Left colon (tissue), 2 donors: ENCODE measurements at regions not wholly inside any gene's neighbourhood (a gene's known extent, or its start where the extent isn't known, plus 50 kb on each side); places are given as distances from the start of the nearest gene placed in this dataset.
"Not testable (repeated sequence)": the region's sequence is repeated elsewhere in the genome, so short reads cannot be mapped to it uniquely, and the experiment has no call there.

Experiments
- ATAC-seq: fragments of 200-7000 bp; cut with Tn5 transposase; one replicate; pipeline ENCODE4 v1.9.1; 2020; ENCODE audit warnings: mild to moderate bottlenecking, moderate library complexity
- DNase-seq, 2 donors: peaks; one replicate each; pipeline ENCODE4 v3.0.0-alpha.2; 2020
- intact Hi-C, 2 donors: fragments of 100-400 bp; cut with DNase I in 1 of 2; cut with micrococcal nuclease in 1 of 2; formaldehyde crosslinking; loops; one replicate each; pipeline versions ENCODE4 v1.11.2 to v1.14.0; 2022; cut with DNase I, micrococcal nuclease
- donor health status: DM: no; HTN: no; CAD: no.
- donor health status: DM: yes; HTN: yes; CAD: no.

GRCh38 chr2:107697385-107697784, 129.3 kb upstream of the RGPD4 start:
- no peak for DNase-seq
- ATAC-seq = no peak
- intact Hi-C loops = no loop called here

- DNase-seq = no peak
- intact Hi-C loops = no loop called here
- ATAC-seq = no peak
These were observed 127.8 kb upstream of the RGPD4 start for GRCh38 chr2:107698861-107699260.

- DNase-seq (no peak), ATAC-seq (no peak)
- intact Hi-C loops = no loop called here
These were observed 126.6 kb upstream of the RGPD4 start for GRCh38 chr2:107700073-107700472.

- DNase-seq (no peak), ATAC-seq (no peak)
- intact Hi-C loops = no loop called here
These were observed 114.8 kb upstream of the RGPD4 start for GRCh38 chr2:107711941-107712340.

- ATAC-seq (no peak), DNase-seq (no peak)
- intact Hi-C loops = no loop called here
These were observed 113.8 kb upstream of the RGPD4 start for GRCh38 chr2:107712857-107713256.

- DNase-seq (no peak), ATAC-seq (no peak)
- intact Hi-C loops = no loop called here
These were observed 109.0 kb upstream of the RGPD4 start for GRCh38 chr2:107717661-107718060.

- no peak for ATAC-seq
- DNase-seq = no peak
- intact Hi-C loops = no loop called here
These were observed 107.6 kb upstream of the RGPD4 start for GRCh38 chr2:107719141-107719540.

- DNase-seq = no peak
- no peak for ATAC-seq
- intact Hi-C loops = no loop called here
These were observed 106.9 kb upstream of the RGPD4 start for GRCh38 chr2:107719836-107720235.

- ATAC-seq = no peak
- no peak for DNase-seq
- intact Hi-C loops = no loop called here
These were observed 105.5 kb upstream of the RGPD4 start for GRCh38 chr2:107721178-107721577.

GRCh38 chr2:107721586-107721985, 105.1 kb upstream of the RGPD4 start:
- intact Hi-C loops = no loop called here
- ATAC-seq = no peak
- DNase-seq = no peak

- DNase-seq, intact Hi-C loops, ATAC-seq: not testable (repeated sequence)
These were observed 100.9 kb upstream of the RGPD4 start for GRCh38 chr2:107725824-107726223.

GRCh38 chr2:107727318-107727717, 99.4 kb upstream of the RGPD4 start:
- ATAC-seq (no peak), DNase-seq (no peak)
- intact Hi-C loops = no loop called here

- DNase-seq (no peak), ATAC-seq (no peak)
- intact Hi-C loops = no loop called here
These were observed 98.1 kb upstream of the RGPD4 start for GRCh38 chr2:107728586-107728985.

- DNase-seq = no peak
- intact Hi-C loops = no loop called here
- no peak for ATAC-seq
These were observed 97.3 kb upstream of the RGPD4 start for GRCh38 chr2:107729440-107729839.

GRCh38 chr2:107730898-107731297, 95.8 kb upstream of the RGPD4 start:
- intact Hi-C loops = no loop called here
- ATAC-seq (no peak), DNase-seq (no peak)

GRCh38 chr2:107731435-107731834, 95.3 kb upstream of the RGPD4 start:
- intact Hi-C loops = no loop called here
- ATAC-seq (no peak), DNase-seq (no peak)

GRCh38 chr2:107735201-107735600, 91.5 kb upstream of the RGPD4 start:
- intact Hi-C loops = no loop called here
- ATAC-seq = no peak
- no peak for DNase-seq

GRCh38 chr2:107737756-107738155, 88.9 kb upstream of the RGPD4 start:
- ATAC-seq (no peak), DNase-seq (no peak)
- intact Hi-C loops = no loop called here

- intact Hi-C loops = no loop called here
- DNase-seq = no peak
- ATAC-seq = no peak
These were observed 88.4 kb upstream of the RGPD4 start for GRCh38 chr2:107738266-107738665.

GRCh38 chr2:107740300-107740699, 86.4 kb upstream of the RGPD4 start:
- DNase-seq (no peak), ATAC-seq (no peak)
- intact Hi-C loops = no loop called here

GRCh38 chr2:107742460-107743027, 84.1 kb upstream of the RGPD4 start:
- ATAC-seq (no peak), DNase-seq (no peak)
- intact Hi-C loops = no loop called here

- DNase-seq = no peak
- ATAC-seq = no peak
- intact Hi-C loops = no loop called here
These were observed 83.4 kb upstream of the RGPD4 start for GRCh38 chr2:107743274-107743673.
